SU-DHL-6 (cell line): ENCODE measurements at regions not wholly inside any gene's neighbourhood (a gene's known extent, or its start where the extent isn't known, plus 50 kb on each side); places are given as distances from the start of the nearest gene placed in this dataset.
"Not testable (repeated sequence)": the region's sequence is repeated elsewhere in the genome, so short reads cannot be mapped to it uniquely, and the experiment has no call there.

Experiments used
- H2AFZ ChIP-seq: fragments of 200-600 bp; sonication (generic); 2 replicates; pipeline ENCODE4 v1.6.1; 2014; ENCODE audit warnings: low read depth, mild to moderate bottlenecking, moderate library complexity, mixed read lengths, antibody characterized with exemption, low read length; ENCODE audit not compliant: severe bottlenecking
- H3F3A ChIP-seq: fragments of 200-600 bp; shearing (Covaris generic); 2 replicates; pipeline ENCODE4 v1.6.0; 2016; ENCODE audit warnings: antibody characterized with exemption, mild to moderate bottlenecking; ENCODE audit not compliant: insufficient read depth
- H3K27ac ChIP-seq: fragments of 200-600 bp; sonication (generic); 2 replicates; pipeline ENCODE4 v1.5.1; 2016; ENCODE audit warnings: low read depth, mild to moderate bottlenecking, low read length, moderate library complexity, mixed read lengths
- H3K27me3 ChIP-seq: fragments of 200-600 bp; sonication (generic), shearing (Covaris generic); 2 replicates; pipeline ENCODE4 v1.6.0; 2014; ENCODE audit warnings: mild to moderate bottlenecking, low read length
- H3K36me3 ChIP-seq: fragments of 200-600 bp; sonication (generic); 2 replicates; pipeline ENCODE4 v1.6.1; 2014; ENCODE audit warnings: mild to moderate bottlenecking, low read length, mixed read lengths
- H3K4me2 ChIP-seq: fragments of 300-600, 200-600 bp; shearing (Covaris generic), sonication (generic); 2 replicates; pipeline ENCODE4 v1.6.0; 2014; ENCODE audit warnings: low read length, low read depth, mild to moderate bottlenecking; ENCODE audit not compliant: poor library complexity, severe bottlenecking
- H3K4me3 ChIP-seq: fragments of 200-600 bp; sonication (generic); 2 replicates; pipeline ENCODE4 v1.5.1; 2014; ENCODE audit warnings: antibody characterized with exemption, low read length, mild to moderate bottlenecking, mixed read lengths; ENCODE audit not compliant: insufficient read depth, poor library complexity, severe bottlenecking
- H3K79me2 ChIP-seq: fragments of 200-600 bp; sonication (generic); 2 replicates; pipeline ENCODE4 v1.6.1; 2014; ENCODE audit warnings: mild to moderate bottlenecking, low read length, moderate library complexity; ENCODE audit not compliant: insufficient read depth
- H3K9ac ChIP-seq: fragments of 200-600 bp; sonication (generic); 2 replicates; pipeline ENCODE4 v1.7.0; 2014; ENCODE audit warnings: mild to moderate bottlenecking, low read length
- H3K9me2 ChIP-seq: fragments of 200-600 bp; sonication (generic); replicated peaks from 2 replicates; pipeline ENCODE4 v1.6.1; 2014; ENCODE audit warnings: low read length; ENCODE audit not compliant: insufficient read depth
- H3K9me3 ChIP-seq: fragments of 200-600 bp; sonication (generic); 2 replicates; pipeline ENCODE4 v1.6.1; 2014; ENCODE audit warnings: low read length, mixed read lengths; ENCODE audit not compliant: insufficient read depth
- H4K20me1 ChIP-seq: fragments of 200-600 bp; sonication (generic); 2 replicates; pipeline ENCODE4 v1.6.1; 2014; ENCODE audit warnings: low read depth, mild to moderate bottlenecking, antibody characterized with exemption, low read length, moderate library complexity, mixed read lengths
- CTCF ChIP-seq: fragments of 200-600 bp; sonication (generic); IDR thresholded peaks from one replicate; pipeline ENCODE4 v1.5.1; 2017; ENCODE audit warnings: antibody characterized with exemption, mild to moderate bottlenecking, low read length, moderate library complexity; ENCODE audit not compliant: insufficient read depth, poor library complexity, severe bottlenecking
- EZH2phosphoT487 ChIP-seq: fragments of 200-600 bp; sonication (generic), shearing (Covaris generic); conservative IDR thresholded peaks from 2 replicates; pipeline ENCODE4 v1.6.1; 2018; ENCODE audit warnings: mild to moderate bottlenecking, antibody characterized with exemption, low read length, moderate library complexity, mixed read lengths

- no peaks in the 10 kb centered on the region for H3F3A ChIP-seq
- H3K9ac ChIP-seq, result no peak overlapping the region
- no peaks in the 10 kb centered on the region for H3K9me3 ChIP-seq
- H3K79me2 ChIP-seq, result no peaks in the 10 kb centered on the region
- H3K4me2 ChIP-seq, result no peak overlapping the region
- no peaks in the 10 kb centered on the region for H3K9me2 ChIP-seq
- no peaks in the 10 kb centered on the region for H3K27me3 ChIP-seq
- H2AFZ ChIP-seq, result no peak overlapping the region
- no peak for TF ChIP-seq EZH2phosphoT487
- TF ChIP-seq CTCF, result no peak
- no peak overlapping the region for H3K4me3 ChIP-seq
- no peaks in the 10 kb centered on the region for H4K20me1 ChIP-seq
- H3K36me3 ChIP-seq, result no peaks in the 10 kb centered on the region
- no peak overlapping the region for H3K27ac ChIP-seq
Measured at GRCh38 chr1:29389533-29390041, 153.3 kb downstream of the PTPRU start.

- no peaks in the 10 kb centered on the region for H3K79me2 ChIP-seq
- no peaks in the 10 kb centered on the region for H3K9me3 ChIP-seq
- no peak for TF ChIP-seq CTCF
- no peak overlapping the region for H3K4me2 ChIP-seq
- no peaks in the 10 kb centered on the region for H3K36me3 ChIP-seq
- H4K20me1 ChIP-seq, result no peaks in the 10 kb centered on the region
- H3K27me3 ChIP-seq, result no peaks in the 10 kb centered on the region
- H3K4me3 ChIP-seq, result no peak overlapping the region
- no peak overlapping the region for H3K9ac ChIP-seq
- no peak overlapping the region for H2AFZ ChIP-seq
- no peak overlapping the region for H3K27ac ChIP-seq
- H3K9me2 ChIP-seq, result no peaks in the 10 kb centered on the region
- no peaks in the 10 kb centered on the region for H3F3A ChIP-seq
Measured at GRCh38 chr1:29388884-29389283, 152.6 kb downstream of the PTPRU start.

- Histone ChIP-seq H3K4me3 (no peak overlapping the region), H3K27ac (no peak overlapping the region), H2AFZ (no peak overlapping the region), H3K9me3 (no peaks in the 10 kb centered on the region), H3K36me3 (no peaks in the 10 kb centered on the region), H4K20me1 (no peaks in the 10 kb centered on the region), H3F3A (no peaks in the 10 kb centered on the region), H3K4me2 (no peak overlapping the region), H3K27me3 (no peaks in the 10 kb centered on the region), H3K9ac (no peak overlapping the region), H3K79me2 (no peaks in the 10 kb centered on the region), H3K9me2 (no peaks in the 10 kb centered on the region)
- TF ChIP-seq EZH2phosphoT487, result no peak
- TF ChIP-seq CTCF, result no peak
Measured at GRCh38 chr1:29388170-29388569, 151.8 kb downstream of the PTPRU start.

- Histone ChIP-seq H3K4me2 (no peak overlapping the region), H4K20me1 (no peaks in the 10 kb centered on the region), H3K36me3 (no peaks in the 10 kb centered on the region), H3F3A (no peaks in the 10 kb centered on the region), H3K27me3 (no peaks in the 10 kb centered on the region), H3K9me3 (no peaks in the 10 kb centered on the region), H3K27ac (no peak overlapping the region), H2AFZ (no peak overlapping the region), H3K4me3 (no peak overlapping the region), H3K9me2 (no peaks in the 10 kb centered on the region), H3K79me2 (no peaks in the 10 kb centered on the region), H3K9ac (no peak overlapping the region)
- TF ChIP-seq EZH2phosphoT487, result no peak
- TF ChIP-seq CTCF, result no peak
Measured at GRCh38 chr1:29387210-29387609, 150.9 kb downstream of the PTPRU start.

- not testable (repeated sequence) for H3K27me3 ChIP-seq, H3K4me2 ChIP-seq, H4K20me1 ChIP-seq, H3K79me2 ChIP-seq, H3K4me3 ChIP-seq, H2AFZ ChIP-seq, H3K9me3 ChIP-seq, H3K36me3 ChIP-seq, H3K9me2 ChIP-seq, H3K27ac ChIP-seq, H3F3A ChIP-seq, H3K9ac ChIP-seq
Measured at GRCh38 chr1:29386453-29386852, 150.1 kb downstream of the PTPRU start.
